Neural cell (in vitro differentiated cells): ENCODE measurements at regions not wholly inside any gene's neighbourhood (a gene's known extent, or its start where the extent isn't known, plus 50 kb on each side); places are given as distances from the start of the nearest gene placed in this dataset.

Experiments used
- CTCF ChIP-seq: fragments of 450-650 bp; IDR thresholded peaks from 2 replicates; pipeline ENCODE4 v1.5.1; 2014; ENCODE audit warnings: antibody characterized with exemption, mild to moderate bottlenecking, moderate library complexity; ENCODE audit not compliant: poor library complexity, severe bottlenecking
- RAD21 ChIP-seq: fragments of 450-650 bp; conservative IDR thresholded peaks from 2 replicates; pipeline ENCODE4 v1.6.1; 2014; ENCODE audit warnings: antibody characterized with exemption, mild to moderate bottlenecking, moderate library complexity

DNA sequence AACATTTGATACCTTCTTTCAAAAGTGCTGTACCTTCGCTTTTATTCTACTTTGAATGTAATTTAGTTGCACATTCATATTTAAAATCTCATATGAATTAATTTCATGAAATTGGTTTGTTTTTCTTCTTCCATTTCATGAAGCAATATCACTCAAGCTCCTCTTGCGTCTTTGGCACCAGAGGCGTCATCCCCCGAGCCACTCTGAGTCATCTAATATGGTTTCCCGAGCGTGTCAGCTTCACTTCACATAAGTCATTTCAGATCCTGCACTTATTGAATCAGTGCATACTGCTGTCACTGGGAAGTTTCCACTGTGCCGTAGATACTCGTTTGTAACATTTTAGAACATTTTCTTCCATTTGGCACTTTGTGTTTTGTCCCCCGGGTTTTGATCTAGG, 105.6 kb downstream of the SLC25A47 start:
- no peak for TF ChIP-seq CTCF
- no peak for TF ChIP-seq RAD21
